Epithelial cell of proximal tubule (primary cell): ENCODE measurements at regions not wholly inside any gene's neighbourhood (a gene's known extent, or its start where the extent isn't known, plus 50 kb on each side); places are given as distances from the start of the nearest gene placed in this dataset.

Source experiments
- DNase-seq: peaks from one replicate; pipeline ENCODE4 v3.0.0-alpha.2; 2011; ENCODE audit warnings: low read depth
- H3K4me3 ChIP-seq: 2 replicates; pipeline ENCODE4 v1.5.1; 2011; ENCODE audit warnings: low read depth, mild to moderate bottlenecking, low read length
- CTCF ChIP-seq: conservative IDR thresholded peaks from 2 replicates; pipeline ENCODE4 v1.5.1; 2012; ENCODE audit warnings: low read depth, mild to moderate bottlenecking, low read length

- no peak for DNase-seq
- H3K4me3 ChIP-seq = no peak overlapping the region
- no peak for TF ChIP-seq CTCF
Observed at GRCh38 chr1:36595921-36596320, 113.2 kb upstream of the CSF3R start.

GRCh38 chr1:36595349-36595748 is 112.6 kb upstream of the CSF3R start:
- TF ChIP-seq CTCF = no peak
- no peak overlapping the region for H3K4me3 ChIP-seq
- DNase-seq = no peak

- H3K4me3 ChIP-seq = no peak overlapping the region
- no peak for DNase-seq
- no peak for TF ChIP-seq CTCF
Observed at GRCh38 chr1:36594023-36594422, 111.3 kb upstream of the CSF3R start.

- no peak overlapping the region for H3K4me3 ChIP-seq
- no peak for TF ChIP-seq CTCF
- no peak for DNase-seq
Observed at GRCh38 chr1:36591278-36591677, 108.6 kb upstream of the CSF3R start.

- no peak overlapping the region for H3K4me3 ChIP-seq
- TF ChIP-seq CTCF = no peak
- DNase-seq = no peak
Observed at GRCh38 chr1:36590771-36591170, 108.1 kb upstream of the CSF3R start.

- DNase-seq = no peak
- no peak for TF ChIP-seq CTCF
- H3K4me3 ChIP-seq = no peak overlapping the region
Observed at GRCh38 chr1:36590264-36590663, 107.6 kb upstream of the CSF3R start.

GRCh38 chr1:36588972-36589371 is 106.3 kb upstream of the CSF3R start:
- no peak for DNase-seq
- H3K4me3 ChIP-seq = no peak overlapping the region
- no peak for TF ChIP-seq CTCF
